ENCODE measurements at regions not wholly inside any gene's neighbourhood (a gene's known extent, or its start where the extent isn't known, plus 50 kb on each side); places are given as distances from the start of the nearest gene placed in this dataset.

- no peak for TF ChIP-seq EZH2 (IDR thresholded peaks at IDR 0.05)
- no peak for TF ChIP-seq POLR2AphosphoS5 (IDR thresholded peaks at IDR 0.05; ENCODE audit: borderline replicate concordance, low read depth, low read length)
- TF ChIP-seq FOXP2 (optimal IDR thresholded peaks at IDR 0.05; ENCODE audit: control extremely low read depth, extremely low read length, insufficient read depth), result no peak
Observed at GRCh38 chr15:93286446-93286845, 197.4 kb upstream of the RGMA start.

All from SK-N-MC (cell line).